ENCODE measurements at regions not wholly inside any gene's neighbourhood (a gene's known extent, or its start where the extent isn't known, plus 50 kb on each side); places are given as distances from the start of the nearest gene placed in this dataset.

DNA sequence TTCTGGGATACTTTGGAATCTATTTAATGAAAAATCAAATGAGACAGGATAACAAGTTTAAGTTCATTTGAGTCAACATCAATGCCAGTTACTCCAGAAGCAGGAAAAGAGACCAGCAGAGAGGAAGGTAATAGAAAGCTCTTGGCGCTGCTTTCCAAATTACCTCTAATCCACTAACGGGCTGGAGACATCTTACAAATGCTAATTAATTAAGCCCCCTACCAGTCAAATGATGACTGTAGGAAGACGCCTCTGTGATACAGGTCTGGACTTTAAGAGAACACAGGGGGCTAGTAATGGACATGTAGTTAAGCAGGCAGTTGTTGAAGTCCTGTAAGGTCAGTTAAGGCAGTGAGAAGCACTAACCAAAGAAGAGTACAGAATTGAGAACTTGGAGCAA is 65.3 kb upstream of the HTR4 start:
- no peak overlapping the region for H3K9ac ChIP-seq (ENCODE audit: low read depth in 2 of 2, low read length in 2 of 2)
- intact Hi-C loops (cut with DNase I), result no loop called here

DNA sequence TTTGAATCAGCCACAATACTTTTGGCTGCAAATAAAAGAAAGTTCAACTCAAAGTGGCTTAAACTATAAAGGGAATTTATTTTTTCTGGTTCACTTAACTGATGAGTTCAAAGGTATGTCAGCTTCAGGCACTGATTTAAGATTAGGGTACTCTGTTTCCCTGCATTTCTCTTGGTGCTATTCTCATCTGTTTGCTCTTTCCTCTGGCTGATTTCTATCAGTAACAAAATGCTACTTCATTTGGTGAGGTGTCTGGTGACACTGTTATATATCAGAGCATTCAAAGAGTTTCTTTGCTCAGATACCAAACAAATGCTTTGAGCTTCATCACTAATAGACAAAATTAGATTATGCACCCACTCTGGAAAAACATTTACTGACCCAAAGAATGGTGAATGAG is 65.9 kb upstream of the HTR4 start:
- intact Hi-C loops (cut with DNase I), result no loop called here
- TF ChIP-seq, protein P1, sequence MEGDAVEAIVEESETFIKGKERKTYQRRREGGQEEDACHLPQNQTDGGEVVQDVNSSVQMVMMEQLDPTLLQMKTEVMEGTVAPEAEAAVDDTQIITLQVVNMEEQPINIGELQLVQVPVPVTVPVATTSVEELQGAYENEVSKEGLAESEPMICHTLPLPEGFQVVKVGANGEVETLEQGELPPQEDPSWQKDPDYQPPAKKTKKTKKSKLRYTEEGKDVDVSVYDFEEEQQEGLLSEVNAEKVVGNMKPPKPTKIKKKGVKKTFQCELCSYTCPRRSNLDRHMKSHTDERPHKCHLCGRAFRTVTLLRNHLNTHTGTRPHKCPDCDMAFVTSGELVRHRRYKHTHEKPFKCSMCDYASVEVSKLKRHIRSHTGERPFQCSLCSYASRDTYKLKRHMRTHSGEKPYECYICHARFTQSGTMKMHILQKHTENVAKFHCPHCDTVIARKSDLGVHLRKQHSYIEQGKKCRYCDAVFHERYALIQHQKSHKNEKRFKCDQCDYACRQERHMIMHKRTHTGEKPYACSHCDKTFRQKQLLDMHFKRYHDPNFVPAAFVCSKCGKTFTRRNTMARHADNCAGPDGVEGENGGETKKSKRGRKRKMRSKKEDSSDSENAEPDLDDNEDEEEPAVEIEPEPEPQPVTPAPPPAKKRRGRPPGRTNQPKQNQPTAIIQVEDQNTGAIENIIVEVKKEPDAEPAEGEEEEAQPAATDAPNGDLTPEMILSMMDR (IDR thresholded peaks at IDR 0.05), result no peak

More for the DNA sequence above, 65.3 kb upstream of the HTR4 start:
- TF ChIP-seq, protein P1 (IDR thresholded peaks at IDR 0.05), result no peak
- Histone ChIP-seq H3K4me3 (no peak overlapping the region), H3K9me3 (no peaks in the 10 kb centered on the region), H3K27ac (no peak overlapping the region), H3K36me3 (no peaks in the 10 kb centered on the region), H3K4me1 (no peaks in the 10 kb centered on the region), H3K27me3 (no peaks in the 10 kb centered on the region)
- no peak for DNase-seq

DNA sequence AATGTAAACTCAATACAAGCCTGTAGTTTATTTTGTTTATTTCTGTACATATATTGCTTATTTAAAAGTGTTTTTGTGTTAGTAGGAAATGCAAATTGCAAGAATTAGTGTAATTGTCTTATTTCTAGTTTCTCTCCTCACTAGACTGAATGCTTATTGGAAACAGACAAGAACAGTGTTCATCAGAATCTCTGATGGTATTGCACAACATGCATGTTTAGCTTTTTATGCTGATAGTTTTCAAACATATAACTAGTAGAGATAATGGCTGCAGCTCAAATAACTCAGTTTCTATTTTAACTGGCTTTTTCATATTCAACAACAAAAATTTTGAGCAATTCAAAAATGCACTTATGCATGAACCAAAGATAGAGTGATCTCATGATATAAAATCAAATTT is 68.8 kb upstream of the HTR4 start:
- no peaks in the 10 kb centered on the region for H3K36me3 ChIP-seq
- no peak overlapping the region for H3K9ac ChIP-seq (ENCODE audit: low read depth in 2 of 2, low read length in 2 of 2)
- H3K27ac ChIP-seq, result no peak overlapping the region
- no peaks in the 10 kb centered on the region for H3K4me1 ChIP-seq
- no peak for DNase-seq
- TF ChIP-seq, protein P1 (IDR thresholded peaks at IDR 0.05), result no peak
- intact Hi-C loops (cut with DNase I), result no loop called here
- H3K27me3 ChIP-seq, result no peaks in the 10 kb centered on the region
- no peaks in the 10 kb centered on the region for H3K9me3 ChIP-seq
- H3K4me3 ChIP-seq, result no peak overlapping the region

More for the DNA sequence above, 65.9 kb upstream of the HTR4 start:
- no peaks in the 10 kb centered on the region for H3K36me3 ChIP-seq
- no peak overlapping the region for H3K9ac ChIP-seq (ENCODE audit: low read depth in 2 of 2, low read length in 2 of 2)
- no peak overlapping the region for H3K4me3 ChIP-seq
- no peak for DNase-seq
- no peak overlapping the region for H3K27ac ChIP-seq
- H3K27me3 ChIP-seq, result no peaks in the 10 kb centered on the region
- H3K4me1 ChIP-seq, result no peaks in the 10 kb centered on the region
- no peaks in the 10 kb centered on the region for H3K9me3 ChIP-seq

DNA sequence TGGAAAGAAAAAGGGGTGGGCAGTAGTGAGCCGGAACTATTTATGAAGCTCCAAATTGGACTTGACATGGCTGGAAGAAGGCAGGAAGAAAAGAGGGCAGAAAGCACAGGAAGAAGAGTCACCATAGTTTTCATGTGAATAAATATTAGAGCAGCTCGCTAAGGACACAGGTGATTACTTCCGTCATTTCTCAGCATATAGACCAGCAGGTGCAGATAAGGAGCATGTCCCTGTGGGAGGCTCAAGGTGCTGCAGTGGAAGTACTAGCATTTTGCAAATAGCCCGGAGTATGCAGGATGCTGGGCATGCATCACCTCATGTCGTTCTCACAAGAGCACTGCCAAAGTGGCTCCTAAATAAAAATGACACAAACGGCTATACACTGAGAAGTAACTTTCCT is 71.3 kb upstream of the HTR4 start:
- H3K9me3 ChIP-seq, result no peaks in the 10 kb centered on the region
- DNase-seq, result no peak
- H3K36me3 ChIP-seq, result no peaks in the 10 kb centered on the region
- no peaks in the 10 kb centered on the region for H3K4me1 ChIP-seq
- TF ChIP-seq, protein P1 (IDR thresholded peaks at IDR 0.05), result no peak
- intact Hi-C loops (cut with DNase I), result no loop called here
- no peak overlapping the region for H3K9ac ChIP-seq (ENCODE audit: low read depth in 2 of 2, low read length in 2 of 2)
- no peak overlapping the region for H3K4me3 ChIP-seq
- no peak overlapping the region for H3K27ac ChIP-seq
- no peaks in the 10 kb centered on the region for H3K27me3 ChIP-seq

DNA sequence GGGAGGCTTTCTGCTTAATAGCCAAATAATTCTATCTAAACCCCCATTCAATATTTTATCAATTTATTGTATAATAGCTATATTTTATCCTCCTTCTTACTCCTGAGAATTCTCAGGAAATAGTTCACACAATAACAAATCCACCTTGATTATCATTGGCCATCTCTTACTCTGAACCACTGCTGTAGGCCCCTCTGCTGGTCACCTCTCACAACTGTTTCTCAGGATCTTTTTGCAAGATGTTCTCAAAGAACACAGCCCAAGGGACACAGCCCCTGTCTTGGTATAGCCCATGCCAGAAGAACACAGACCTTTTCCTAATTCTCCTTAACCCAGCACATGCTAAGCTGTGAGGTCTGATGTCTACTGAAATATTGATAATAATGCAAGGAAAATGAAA is 74.9 kb upstream of the HTR4 start:
- Histone ChIP-seq H3K27me3 (no peaks in the 10 kb centered on the region), H3K9ac (ENCODE audit: low read depth in 2 of 2, low read length in 2 of 2) (no peak overlapping the region), H3K27ac (no peak overlapping the region), H3K36me3 (no peaks in the 10 kb centered on the region), H3K4me1 (no peaks in the 10 kb centered on the region), H3K4me3 (no peak overlapping the region), H3K9me3 (no peaks in the 10 kb centered on the region)
- TF ChIP-seq, protein P1 (IDR thresholded peaks at IDR 0.05), result no peak
- intact Hi-C loops (cut with DNase I), result no loop called here
- DNase-seq, result no peak

DNA sequence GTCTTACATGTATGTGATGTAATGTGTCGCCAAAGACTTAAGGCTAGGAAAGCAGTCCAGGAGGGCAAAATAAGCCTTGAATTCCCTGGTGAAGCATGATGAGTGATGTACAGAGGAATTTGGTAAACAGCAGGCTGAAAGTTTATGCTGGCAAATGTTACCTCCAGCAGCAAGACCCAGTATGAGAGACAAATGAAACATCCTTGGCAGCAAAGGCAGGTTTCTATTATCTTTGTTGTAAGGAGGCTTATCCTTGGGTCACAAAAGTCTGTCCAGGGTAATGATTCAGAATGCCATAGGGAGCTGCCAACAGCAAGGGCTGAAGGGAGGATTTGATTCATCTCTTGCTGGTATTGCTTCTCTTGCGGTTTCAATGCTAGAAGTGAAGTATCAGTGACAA is 75.9 kb upstream of the HTR4 start:
- intact Hi-C loops (cut with DNase I), result loop anchor here (2.0 to 5.0 kb wide), 3 partner anchors 285 to 783 kb away; no protein-coding TSS in a partner anchor
- Histone ChIP-seq H3K9ac (ENCODE audit: low read depth in 2 of 2, low read length in 2 of 2) (no peak overlapping the region), H3K4me3 (no peak overlapping the region), H3K9me3 (no peaks in the 10 kb centered on the region), H3K36me3 (no peaks in the 10 kb centered on the region), H3K4me1 (no peaks in the 10 kb centered on the region), H3K27me3 (no peaks in the 10 kb centered on the region), H3K27ac (no peak overlapping the region)
- TF ChIP-seq, protein P1 (IDR thresholded peaks at IDR 0.05), result no peak
- no peak for DNase-seq

All from colonic mucosa (tissue), 4 donors.